ENCODE measurements at regions not wholly inside any gene's neighbourhood (a gene's known extent, or its start where the extent isn't known, plus 50 kb on each side); places are given as distances from the start of the nearest gene placed in this dataset.

DNA sequence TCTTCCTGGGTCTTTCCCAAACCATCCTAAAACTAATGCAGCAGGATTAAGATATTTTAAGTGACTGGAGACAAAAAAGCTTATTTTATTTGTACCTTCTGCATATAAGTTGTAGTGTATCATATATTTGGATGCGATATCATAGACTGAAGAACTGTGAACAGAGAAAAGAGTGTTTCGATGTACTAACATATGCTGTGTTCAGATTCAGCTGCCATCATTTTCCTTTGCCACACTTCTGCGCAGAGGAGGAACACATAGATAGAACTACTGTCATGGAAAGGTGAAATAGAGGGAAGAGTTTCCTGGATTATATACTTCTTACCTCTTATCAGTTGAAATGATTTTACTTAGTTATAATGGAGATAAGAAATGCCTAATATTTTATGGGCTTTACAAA is 95.5 kb upstream of the CNTN3 start:
- TF ChIP-seq, protein P1, sequence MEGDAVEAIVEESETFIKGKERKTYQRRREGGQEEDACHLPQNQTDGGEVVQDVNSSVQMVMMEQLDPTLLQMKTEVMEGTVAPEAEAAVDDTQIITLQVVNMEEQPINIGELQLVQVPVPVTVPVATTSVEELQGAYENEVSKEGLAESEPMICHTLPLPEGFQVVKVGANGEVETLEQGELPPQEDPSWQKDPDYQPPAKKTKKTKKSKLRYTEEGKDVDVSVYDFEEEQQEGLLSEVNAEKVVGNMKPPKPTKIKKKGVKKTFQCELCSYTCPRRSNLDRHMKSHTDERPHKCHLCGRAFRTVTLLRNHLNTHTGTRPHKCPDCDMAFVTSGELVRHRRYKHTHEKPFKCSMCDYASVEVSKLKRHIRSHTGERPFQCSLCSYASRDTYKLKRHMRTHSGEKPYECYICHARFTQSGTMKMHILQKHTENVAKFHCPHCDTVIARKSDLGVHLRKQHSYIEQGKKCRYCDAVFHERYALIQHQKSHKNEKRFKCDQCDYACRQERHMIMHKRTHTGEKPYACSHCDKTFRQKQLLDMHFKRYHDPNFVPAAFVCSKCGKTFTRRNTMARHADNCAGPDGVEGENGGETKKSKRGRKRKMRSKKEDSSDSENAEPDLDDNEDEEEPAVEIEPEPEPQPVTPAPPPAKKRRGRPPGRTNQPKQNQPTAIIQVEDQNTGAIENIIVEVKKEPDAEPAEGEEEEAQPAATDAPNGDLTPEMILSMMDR (IDR thresholded peaks at IDR 0.05), result no peak
- TF ChIP-seq GATA2 (CRISPR knock-in tag; IDR thresholded peaks at IDR 0.05) (no peak), TAF1 (IDR thresholded peaks at IDR 0.05; ENCODE audit: borderline replicate concordance, low read depth, low read length) (no peak), FOXM1 (IDR thresholded peaks at IDR 0.05; ENCODE audit: low read depth) (no peak), YY1 (IDR thresholded peaks at IDR 0.05; ENCODE audit: low read depth) (no peak), EZH2phosphoT487 (IDR thresholded peaks at IDR 0.05; ENCODE audit: borderline replicate concordance, low read depth) (no peak), TEAD4 (IDR thresholded peaks at IDR 0.05; ENCODE audit: borderline replicate concordance, insufficient read depth) (no peak), POLR2AphosphoS5 (IDR thresholded peaks at IDR 0.05; ENCODE audit: low read depth, low read length) (no peak), EP300 (IDR thresholded peaks at IDR 0.05; ENCODE audit: borderline replicate concordance in 1 of 2, low read depth in 1 of 2, low read length in 1 of 2) (no peak)
- TF ChIP-seq, protein P2, sequence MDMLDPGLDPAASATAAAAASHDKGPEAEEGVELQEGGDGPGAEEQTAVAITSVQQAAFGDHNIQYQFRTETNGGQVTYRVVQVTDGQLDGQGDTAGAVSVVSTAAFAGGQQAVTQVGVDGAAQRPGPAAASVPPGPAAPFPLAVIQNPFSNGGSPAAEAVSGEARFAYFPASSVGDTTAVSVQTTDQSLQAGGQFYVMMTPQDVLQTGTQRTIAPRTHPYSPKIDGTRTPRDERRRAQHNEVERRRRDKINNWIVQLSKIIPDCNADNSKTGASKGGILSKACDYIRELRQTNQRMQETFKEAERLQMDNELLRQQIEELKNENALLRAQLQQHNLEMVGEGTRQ (IDR thresholded peaks at IDR 0.05; ENCODE audit: borderline replicate concordance, low read depth, low read length), result no peak

Measured in SK-N-SH (cell line).